DMS 273 (cell line): ENCODE measurements at regions not wholly inside any gene's neighbourhood (a gene's known extent, or its start where the extent isn't known, plus 50 kb on each side); places are given as distances from the start of the nearest gene placed in this dataset.
A peak's percentile ranks its signal among the peaks of the same experiment; 100 is the strongest.
"Not testable (repeated sequence)": the region's sequence is repeated elsewhere in the genome, so short reads cannot be mapped to it uniquely, and the experiment has no call there.

Experiments
- DNase-seq: peaks from one replicate; lab custom pipeline; 2025; ENCODE audit not compliant: unreplicated experiment; lab: John Stamatoyannopoulos, UW

DNA sequence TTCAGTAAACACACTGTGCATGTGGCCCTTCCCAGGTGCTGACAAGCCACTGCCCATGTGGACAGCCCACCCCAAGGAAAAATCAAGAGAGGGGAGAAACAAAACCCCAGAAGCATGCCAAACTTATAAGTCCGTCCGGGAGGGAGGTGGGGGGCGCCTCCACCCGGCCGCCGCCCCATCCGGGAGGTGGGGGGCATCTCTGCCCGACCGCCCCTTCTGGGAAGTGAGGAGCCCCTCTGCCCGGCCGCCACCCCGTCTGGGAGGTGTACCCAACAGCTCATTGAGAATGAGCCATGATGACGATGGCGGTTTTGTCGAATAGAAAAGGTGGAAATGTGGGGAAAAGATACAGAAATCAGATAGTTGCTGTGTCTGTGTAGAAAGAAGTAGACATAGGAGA is 53.8 kb upstream of the C2CD4B start:
- DNase-seq, result no peak

GRCh38 chr15:62219799-62220198 is 54.7 kb upstream of the C2CD4B start:
- no peak for DNase-seq

- DNase-seq, result no peak
Measured at GRCh38 chr15:62223020-62223419, 57.9 kb upstream of the C2CD4B start.

- no peak for DNase-seq
Measured at GRCh38 chr15:62228604-62229003, 63.5 kb upstream of the C2CD4B start.

- DNase-seq, result peak; percentile 22
Measured at GRCh38 chr15:62231856-62232255, 66.8 kb upstream of the C2CD4B start.

GRCh38 chr15:62240121-62241096 is 75.3 kb upstream of the C2CD4B start:
- no peak for DNase-seq

GRCh38 chr15:62241135-62241770 is 76.2 kb upstream of the C2CD4B start:
- DNase-seq, result peak; percentile 57

DNA sequence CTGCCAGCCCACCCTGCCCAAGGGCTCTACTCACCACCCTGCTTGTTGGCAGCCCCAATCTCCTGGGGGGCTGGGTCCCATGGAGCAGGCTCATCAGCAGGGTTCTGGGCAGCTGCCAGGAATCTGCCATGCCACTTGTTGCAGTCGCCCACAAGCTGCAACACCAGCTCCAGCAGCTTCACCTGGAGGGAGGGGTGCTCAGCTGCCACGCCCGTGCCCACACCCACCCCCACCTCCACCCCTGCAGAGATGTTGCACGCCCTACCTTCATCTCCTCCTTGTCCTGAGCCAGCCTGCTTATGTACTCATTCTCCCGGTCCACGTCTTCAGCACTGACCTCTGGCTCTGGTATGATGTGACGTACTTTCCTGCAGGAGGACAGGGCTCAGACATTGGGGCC is 77.9 kb upstream of the C2CD4B start:
- no peak for DNase-seq

DNA sequence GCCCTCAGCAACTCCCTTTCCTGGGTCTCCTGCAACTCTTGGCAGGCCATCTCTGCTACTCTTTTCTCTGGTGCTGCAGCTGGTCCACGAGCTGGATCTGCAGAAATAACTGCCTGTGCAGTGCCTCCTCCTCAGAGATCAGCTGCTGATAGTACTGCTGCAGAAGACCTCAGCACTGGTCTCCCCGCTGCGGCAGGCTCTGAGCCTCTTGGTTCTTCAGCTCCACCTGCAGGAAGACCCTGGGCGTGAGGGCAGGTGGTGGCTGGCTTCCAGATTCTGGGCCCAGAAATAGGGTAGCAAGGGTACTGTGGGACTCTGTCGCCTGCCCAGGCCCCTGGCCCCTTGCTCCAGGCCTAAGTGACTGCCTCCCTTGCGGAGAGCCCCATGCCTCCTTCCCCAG is 79.7 kb upstream of the C2CD4B start:
- no peak for DNase-seq

GRCh38 chr15:62248277-62248984 is 83.3 kb upstream of the C2CD4B start:
- DNase-seq, result no peak

GRCh38 chr15:62249501-62249900 is 84.4 kb upstream of the C2CD4B start:
- DNase-seq, result no peak

DNA sequence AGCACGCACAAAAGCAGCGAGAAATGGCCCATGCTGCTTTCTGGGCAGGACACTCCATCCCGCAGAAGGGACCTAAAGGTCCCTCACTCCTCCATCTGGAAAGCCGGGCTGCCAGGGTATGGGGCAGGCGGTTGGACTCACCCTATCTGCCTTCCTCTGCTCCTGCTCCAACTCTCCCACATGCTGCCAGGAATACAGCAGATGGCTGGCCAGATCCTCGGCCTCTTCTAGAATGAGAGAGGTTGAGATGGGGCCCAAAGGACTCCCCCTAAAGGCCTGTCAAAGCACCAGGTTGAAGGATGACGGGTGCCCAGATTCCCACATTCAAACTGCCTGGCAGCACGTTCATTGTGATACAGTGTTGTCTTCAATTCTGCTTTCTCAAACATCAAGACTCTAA is 85.1 kb upstream of the C2CD4B start:
- DNase-seq, result peak; percentile 47

GRCh38 chr15:62250978-62251377 is 85.9 kb upstream of the C2CD4B start:
- DNase-seq, result no peak

GRCh38 chr15:62253294-62253693 is 88.2 kb upstream of the C2CD4B start:
- no peak for DNase-seq

- peak; percentile 83 for DNase-seq
Measured at GRCh38 chr15:62254137-62254934, 89.3 kb upstream of the C2CD4B start.

- DNase-seq, result not testable (repeated sequence)
Measured at GRCh38 chr15:62256430-62256829, 91.3 kb upstream of the C2CD4B start.

DNA sequence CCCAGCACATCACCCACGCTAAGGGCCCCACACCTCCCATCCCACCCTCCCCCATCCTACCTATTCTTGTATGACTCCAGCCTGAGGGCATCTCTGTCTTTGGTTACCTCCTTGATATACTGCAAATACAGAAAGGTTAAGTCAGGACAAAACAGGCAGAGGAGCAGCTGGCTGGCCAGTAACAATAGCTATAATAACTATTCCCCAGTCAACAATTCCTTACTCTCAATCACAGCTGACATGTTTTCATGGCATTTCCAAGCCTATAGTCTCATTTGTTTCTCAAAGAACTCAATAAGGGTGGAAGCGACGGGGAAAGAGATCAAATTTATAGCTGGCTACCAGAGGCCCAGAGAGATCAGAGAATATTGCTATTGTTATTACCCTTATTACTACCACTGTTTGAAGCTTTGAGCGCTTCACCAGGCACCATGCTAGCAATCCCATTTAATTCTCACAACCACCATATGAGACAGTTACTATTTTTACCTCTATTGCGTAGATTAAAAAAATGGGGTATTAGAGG is 93.0 kb upstream of the C2CD4B start:
- no peak for DNase-seq

- no peak for DNase-seq
Measured at GRCh38 chr15:62262305-62262941, 97.3 kb upstream of the C2CD4B start.

DNA sequence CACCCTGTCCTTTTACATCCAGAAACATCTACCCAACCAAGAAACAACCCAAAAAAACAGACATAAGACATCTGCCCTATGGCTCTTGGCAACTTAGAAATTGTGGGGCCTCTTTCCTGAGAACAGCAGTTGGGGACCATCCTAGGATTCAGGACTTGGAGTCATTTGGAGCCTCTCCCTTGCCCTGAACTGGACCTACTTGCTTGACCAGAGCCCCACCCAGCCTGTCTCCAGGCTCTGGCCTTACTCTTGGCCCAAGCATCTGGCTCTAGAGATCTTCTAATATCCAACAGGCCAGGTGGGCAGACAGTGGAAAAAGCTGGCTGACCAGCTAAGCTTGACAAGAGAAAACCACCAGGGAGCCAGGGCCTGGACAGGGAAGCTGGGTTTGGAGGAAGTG is 99.1 kb upstream of the C2CD4B start:
- DNase-seq, result no peak

- DNase-seq, result peak; percentile 16
Measured at GRCh38 chr15:62269504-62269903, 104.4 kb upstream of the C2CD4B start.
